Activated T-cell treated with anti-CD3 and anti-CD28 coated beads for 1 hour (primary cell): ENCODE measurements at regions not wholly inside any gene's neighbourhood (a gene's known extent, or its start where the extent isn't known, plus 50 kb on each side); places are given as distances from the start of the nearest gene placed in this dataset.

ENCODE experiments used
- DNase-seq: peaks from one replicate; pipeline ENCODE4 v3.0.0-alpha.2; 2020; ENCODE audit warnings: low read depth

DNA sequence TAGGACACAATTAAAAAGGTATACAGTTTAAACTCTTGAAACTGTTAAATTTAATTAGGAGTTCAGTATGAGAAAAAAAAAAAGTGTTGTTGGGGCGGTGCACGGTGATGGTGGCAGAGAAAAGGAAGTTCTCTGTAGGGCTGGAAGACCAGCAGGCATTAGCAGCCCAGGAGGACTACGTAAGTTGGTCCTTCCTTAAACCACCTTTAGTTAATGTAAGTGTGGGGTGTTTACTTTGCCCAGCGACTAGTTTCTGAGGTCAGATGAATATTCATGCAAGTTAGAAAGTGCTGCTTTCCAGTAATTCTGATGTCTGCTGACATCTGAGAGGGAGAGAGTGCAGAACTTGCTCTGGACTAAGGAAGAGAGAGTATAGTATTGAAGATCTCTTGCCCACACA, 54.9 kb downstream of the NKX2-1 start:
- no peak for DNase-seq

- no peak for DNase-seq
These were observed 57.1 kb downstream of the NKX2-1 start for GRCh38 chr14:36462890-36463289.

- no peak for DNase-seq
These were observed 64.8 kb downstream of the NKX2-1 start for GRCh38 chr14:36455241-36455627.

- no peak for DNase-seq
These were observed 65.3 kb downstream of the NKX2-1 start for GRCh38 chr14:36454599-36455240.

- DNase-seq: no peak
These were observed 67.2 kb downstream of the NKX2-1 start for GRCh38 chr14:36452860-36453259.

GRCh38 chr14:36451310-36452065, 68.5 kb downstream of the NKX2-1 start:
- DNase-seq: no peak

DNA sequence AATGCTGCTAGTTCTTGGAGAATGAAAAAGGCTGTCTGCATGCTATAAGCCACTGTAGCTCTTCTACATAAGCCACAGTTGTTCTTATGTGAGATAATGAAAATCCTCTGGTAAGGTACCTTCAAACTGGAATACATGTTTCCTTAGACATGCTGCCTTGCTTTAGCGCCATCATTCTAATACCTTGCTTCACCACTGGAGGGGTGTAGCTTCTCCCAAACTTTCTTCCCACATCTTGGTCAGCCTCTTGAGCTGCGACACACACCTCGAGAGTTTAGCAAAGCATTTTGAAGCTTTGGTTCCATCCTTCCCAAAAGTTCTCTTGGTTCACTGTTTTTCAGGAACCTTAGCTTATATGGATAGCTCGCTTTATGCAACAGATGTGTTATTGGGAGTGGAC, 69.5 kb downstream of the NKX2-1 start:
- no peak for DNase-seq

- no peak for DNase-seq
These were observed 70.1 kb downstream of the NKX2-1 start for GRCh38 chr14:36449903-36450302.

- no peak for DNase-seq
These were observed 76.7 kb downstream of the NKX2-1 start for GRCh38 chr14:36443374-36443773.

DNA sequence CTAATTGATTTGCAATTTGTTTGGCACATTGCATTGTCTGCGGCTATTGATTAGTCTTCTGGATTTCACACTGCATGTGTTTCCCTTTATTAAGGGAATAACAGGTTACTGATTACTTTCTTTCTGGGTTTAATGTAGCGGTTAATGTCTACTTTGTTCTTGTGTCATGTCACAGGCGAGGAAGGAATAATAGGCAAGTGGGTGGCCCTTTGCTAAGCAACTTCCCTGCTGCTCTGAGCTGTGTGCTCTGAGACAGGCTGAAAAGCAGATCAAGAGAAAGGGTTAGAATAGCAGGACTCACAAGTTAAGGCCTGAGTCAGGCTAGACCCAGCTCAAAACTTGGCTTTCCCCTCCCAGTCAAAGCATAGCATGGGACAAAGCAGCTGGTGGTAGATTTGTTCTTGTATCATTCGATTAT, 77.2 kb downstream of the NKX2-1 start:
- DNase-seq: no peak

GRCh38 chr14:36441283-36441682, 78.7 kb downstream of the NKX2-1 start:
- no peak for DNase-seq

- DNase-seq: no peak
These were observed 80.3 kb downstream of the NKX2-1 start for GRCh38 chr14:36439766-36440165.

- no peak for DNase-seq
These were observed 81.1 kb downstream of the NKX2-1 start for GRCh38 chr14:36438883-36439282.

- no peak for DNase-seq
These were observed 89.4 kb downstream of the NKX2-1 start for GRCh38 chr14:36430662-36431084.

DNA sequence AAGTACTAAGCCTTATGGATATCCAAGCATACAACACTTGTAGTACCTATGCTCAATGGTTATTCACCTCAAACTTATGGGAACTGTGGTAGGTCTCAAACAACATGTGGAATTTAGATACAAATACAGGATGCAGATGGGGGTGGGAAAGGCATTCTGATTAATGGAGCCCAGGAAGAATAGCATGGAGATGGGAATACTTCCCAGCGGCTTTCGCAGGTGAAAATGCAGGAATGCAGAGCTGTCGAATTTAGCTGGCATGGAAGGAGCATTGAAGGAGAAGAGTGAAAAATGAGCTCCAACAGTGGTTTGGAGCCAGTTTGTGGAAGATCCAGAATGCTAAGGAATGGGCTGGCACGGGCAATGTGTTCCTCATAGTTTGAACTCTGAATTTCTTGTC, 89.9 kb downstream of the NKX2-1 start:
- no peak for DNase-seq

DNA sequence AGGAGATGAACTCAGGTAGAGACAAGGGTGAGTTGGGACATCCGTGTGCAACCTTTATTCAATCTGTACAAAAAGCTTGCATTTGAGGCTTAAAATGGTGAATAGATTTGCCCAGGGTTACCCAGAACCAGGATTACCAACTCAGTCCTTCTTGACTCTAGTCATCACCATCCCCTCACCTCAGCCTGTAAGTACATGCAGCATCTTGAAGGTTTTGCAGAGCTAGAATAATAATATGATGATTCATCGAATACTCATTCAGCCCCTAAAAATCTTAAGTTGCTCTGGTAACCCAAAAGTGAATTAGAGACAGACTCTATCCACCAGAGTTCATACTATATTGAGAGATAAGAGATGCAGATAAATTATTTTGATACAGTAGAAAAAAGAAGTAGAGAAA, 90.3 kb downstream of the NKX2-1 start:
- no peak for DNase-seq

- DNase-seq: no peak
These were observed 91.7 kb downstream of the NKX2-1 start for GRCh38 chr14:36428350-36428749.

DNA sequence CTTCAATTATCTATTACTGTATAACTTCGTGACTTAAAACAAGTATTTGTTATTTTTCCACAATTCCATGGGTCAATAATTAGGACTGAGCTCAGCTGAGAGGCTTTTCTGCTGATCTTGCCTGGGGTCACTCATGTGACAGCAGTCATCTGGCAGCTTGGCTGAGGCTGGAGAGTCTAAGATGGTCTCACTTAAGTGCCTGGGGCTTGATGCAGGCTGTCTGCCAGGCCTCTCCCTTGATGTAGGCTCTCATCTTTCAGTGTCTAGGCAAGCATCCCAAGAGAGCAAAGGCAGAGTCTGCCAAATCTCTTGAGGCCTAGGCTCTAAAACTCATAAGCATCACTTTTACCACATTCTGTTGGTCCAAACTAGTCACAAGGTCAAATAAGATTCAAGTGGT, 93.2 kb downstream of the NKX2-1 start:
- no peak for DNase-seq

DNA sequence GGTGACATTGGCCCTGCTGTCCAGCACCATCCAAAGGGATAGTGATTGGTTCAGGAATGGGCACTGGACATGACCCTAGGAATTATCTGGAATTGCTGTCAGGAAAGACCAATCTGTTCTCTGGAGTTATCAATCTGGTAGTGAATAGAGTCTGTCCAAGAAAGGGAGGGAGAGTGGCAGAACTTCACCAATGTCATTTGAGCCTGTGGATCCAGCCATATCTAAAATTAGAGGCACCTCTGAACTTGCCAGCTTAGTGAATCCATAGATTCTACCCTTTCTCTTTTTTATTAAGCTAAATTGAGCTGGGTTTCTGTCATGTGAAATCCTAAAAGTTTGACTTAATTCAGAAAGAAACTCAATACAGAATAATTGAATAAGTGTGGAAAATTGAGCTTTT, 93.9 kb downstream of the NKX2-1 start:
- no peak for DNase-seq

DNA sequence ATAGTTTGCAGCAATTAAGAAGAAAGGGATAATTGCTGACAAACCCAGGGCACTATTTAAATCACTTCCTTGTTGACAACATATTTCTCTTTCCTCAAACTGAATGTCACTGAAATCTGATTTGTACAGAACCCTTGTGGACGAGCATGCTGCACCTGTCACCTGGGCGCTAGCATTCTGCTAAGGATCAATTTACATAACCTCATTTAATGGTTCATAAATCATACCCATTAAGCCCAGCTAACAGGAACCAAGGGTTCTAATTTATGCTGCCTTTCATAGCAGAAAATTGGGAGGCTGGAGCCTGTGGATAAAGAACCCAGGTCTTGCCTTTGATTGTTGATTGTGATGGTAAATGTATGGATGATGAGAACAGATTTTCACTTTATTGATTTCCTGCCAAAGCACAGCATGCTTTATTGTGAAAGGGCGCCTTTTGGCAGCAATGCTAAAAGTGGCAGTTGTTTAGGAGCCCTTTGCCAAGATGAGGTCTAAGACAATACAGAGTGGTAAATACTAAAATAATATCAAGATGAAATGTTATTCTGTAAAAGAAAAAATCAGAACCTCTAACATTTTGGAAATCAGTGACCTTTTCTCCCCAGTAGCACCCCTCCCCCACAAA, 95.4 kb downstream of the NKX2-1 start:
- DNase-seq: no peak

- DNase-seq: no peak
These were observed 96.6 kb downstream of the NKX2-1 start for GRCh38 chr14:36423430-36423829.

GRCh38 chr14:36420149-36420687, 99.8 kb upstream of the MBIP start:
- no peak for DNase-seq

DNA sequence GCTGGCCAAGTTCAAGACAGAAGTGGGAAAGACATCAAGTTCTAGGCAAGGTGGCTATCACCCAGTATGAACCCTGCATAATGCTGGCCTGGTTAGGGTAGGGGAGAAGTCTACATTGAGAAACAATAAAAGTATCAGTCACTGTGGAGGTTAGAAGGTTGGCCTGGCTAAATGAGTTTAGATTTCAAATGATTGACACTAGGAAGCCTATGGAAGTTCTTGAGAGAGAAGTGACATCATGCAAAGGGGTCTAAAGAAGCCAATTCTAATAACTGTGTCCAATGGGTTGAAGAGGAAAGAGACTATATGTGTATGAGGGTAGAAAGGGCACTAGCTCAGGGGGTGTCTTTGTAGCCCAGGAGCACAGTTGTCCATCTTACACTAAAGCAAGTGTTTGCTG, 98.5 kb upstream of the MBIP start:
- DNase-seq: no peak
